Erythroblast (primary cell): ENCODE measurements at regions not wholly inside any gene's neighbourhood (a gene's known extent, or its start where the extent isn't known, plus 50 kb on each side); places are given as distances from the start of the nearest gene placed in this dataset.

Experiments
- GATA1 ChIP-seq: IDR thresholded peaks from 2 replicates; pipeline ENCODE4 v1.6.1; 2011; ENCODE audit warnings: low read depth, mild to moderate bottlenecking, control low read depth, low read length, moderate library complexity
- POLR2A ChIP-seq: IDR thresholded peaks from 2 replicates; pipeline ENCODE4 v1.6.1; 2011; ENCODE audit warnings: mild to moderate bottlenecking, low read length

DNA sequence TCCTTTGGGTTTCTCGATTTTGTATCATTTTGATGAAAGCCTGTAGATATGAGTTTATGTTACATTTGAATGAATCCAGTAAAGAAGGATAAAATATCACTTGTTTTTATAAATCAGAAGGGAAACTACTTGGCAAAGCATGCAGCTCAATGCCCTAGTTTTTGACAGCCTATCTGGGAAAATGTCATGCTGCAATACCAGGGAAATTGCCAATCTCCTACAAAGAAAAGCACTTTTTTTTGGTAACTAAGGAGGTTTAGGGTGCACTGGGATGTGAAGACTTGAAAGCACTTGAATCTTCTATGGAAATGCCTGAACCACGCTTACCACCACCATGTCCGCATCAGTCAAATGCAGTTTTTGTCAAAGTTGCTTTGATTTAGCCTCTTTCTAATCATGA lies 446.9 kb upstream of the LRRC7 start:
- no peak for TF ChIP-seq POLR2A
- no peak for TF ChIP-seq GATA1
